ENCODE measurements at regions not wholly inside any gene's neighbourhood (a gene's known extent, or its start where the extent isn't known, plus 50 kb on each side); places are given as distances from the start of the nearest gene placed in this dataset.

- DNase-seq (ENCODE audit: low read depth in 2 of 2, low spot score in 1 of 2), result no peak
Measured at GRCh38 chr2:7780321-7780720, 863.1 kb downstream of the RNF144A start.

GRCh38 chr2:7785700-7786099 lies 868.5 kb downstream of the RNF144A start:
- DNase-seq (ENCODE audit: low read depth in 2 of 2, low spot score in 1 of 2), result no peak

DNA sequence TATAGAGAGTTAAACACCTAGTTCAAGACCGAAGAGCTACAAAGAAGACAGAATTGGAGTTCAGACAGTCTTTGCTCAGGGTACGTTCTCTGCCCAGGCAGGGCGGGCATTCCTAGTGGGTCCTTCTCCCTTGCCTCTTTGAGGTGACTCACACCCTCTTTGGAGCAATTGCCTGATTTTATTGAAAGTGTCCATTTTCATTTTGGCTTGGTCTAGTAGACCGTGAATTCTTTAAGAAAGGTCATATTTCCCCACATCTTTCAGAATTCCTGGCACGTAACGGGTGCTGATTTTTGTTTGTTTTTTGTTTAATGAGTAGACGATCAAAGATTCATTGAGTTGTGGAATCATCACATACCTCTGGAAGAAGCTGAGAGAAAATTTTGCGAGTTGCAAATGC lies 871.5 kb downstream of the RNF144A start:
- no peak for DNase-seq (ENCODE audit: low read depth in 2 of 2, low spot score in 1 of 2)

DNA sequence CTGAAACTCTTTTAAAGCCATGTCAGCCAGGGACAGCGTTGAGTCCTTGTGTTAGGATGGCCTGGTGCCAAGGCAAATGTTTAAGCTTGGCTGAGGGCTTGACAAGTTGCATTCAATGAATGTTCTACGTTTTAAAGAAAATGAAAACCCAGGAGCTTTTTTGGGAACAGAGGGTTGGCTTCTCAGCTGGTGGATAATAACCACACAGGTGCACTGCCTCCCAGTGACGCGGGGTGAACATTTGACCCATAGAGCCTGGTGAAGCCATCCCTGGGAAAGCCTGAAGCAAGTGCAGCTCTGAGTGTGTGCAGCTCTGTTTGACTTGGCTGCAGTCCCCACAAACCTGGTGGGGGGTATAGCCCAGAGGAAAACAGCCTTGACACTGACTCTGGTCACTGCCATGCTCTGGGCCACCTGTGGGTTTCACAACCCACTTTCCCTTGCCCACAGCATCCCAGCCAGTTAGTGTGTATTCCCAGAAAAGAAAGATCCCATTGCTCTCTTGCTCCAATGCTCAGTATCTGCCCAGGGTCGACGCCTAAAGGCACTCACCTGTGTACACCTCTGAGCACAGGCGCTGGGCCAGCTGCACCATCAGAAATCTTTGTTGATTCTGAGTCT lies 874.9 kb downstream of the RNF144A start:
- DNase-seq (ENCODE audit: low read depth in 2 of 2, low spot score in 1 of 2), result no peak

GRCh38 chr2:7795778-7796563 lies 878.8 kb downstream of the RNF144A start:
- DNase-seq (ENCODE audit: low read depth in 2 of 2, low spot score in 1 of 2), result no peak

DNA sequence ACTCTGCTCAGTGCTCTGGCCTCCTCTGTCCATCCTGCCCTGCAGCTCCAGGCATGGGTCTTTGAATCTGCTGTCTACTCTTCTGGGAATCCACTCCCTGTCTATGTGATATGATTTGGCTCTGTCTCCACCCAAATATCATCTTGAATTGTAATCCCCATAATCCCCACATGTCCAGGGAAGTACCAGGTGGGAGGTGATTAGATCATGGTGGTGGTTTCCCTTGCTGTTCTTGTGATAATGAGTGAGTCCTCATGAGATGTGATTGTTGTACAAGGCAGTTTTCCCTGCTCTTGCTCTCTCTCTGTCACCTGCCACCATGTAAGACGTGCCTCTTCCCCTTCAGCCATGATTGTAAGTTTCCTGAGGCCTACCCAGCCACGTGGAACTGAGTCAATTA lies 881.8 kb upstream of the ID2 start:
- no peak for DNase-seq (ENCODE audit: low read depth in 2 of 2, low spot score in 1 of 2)

- DNase-seq (ENCODE audit: low read depth in 2 of 2, low spot score in 1 of 2), result no peak
Measured at GRCh38 chr2:7801212-7801611, 880.6 kb upstream of the ID2 start.

DNA sequence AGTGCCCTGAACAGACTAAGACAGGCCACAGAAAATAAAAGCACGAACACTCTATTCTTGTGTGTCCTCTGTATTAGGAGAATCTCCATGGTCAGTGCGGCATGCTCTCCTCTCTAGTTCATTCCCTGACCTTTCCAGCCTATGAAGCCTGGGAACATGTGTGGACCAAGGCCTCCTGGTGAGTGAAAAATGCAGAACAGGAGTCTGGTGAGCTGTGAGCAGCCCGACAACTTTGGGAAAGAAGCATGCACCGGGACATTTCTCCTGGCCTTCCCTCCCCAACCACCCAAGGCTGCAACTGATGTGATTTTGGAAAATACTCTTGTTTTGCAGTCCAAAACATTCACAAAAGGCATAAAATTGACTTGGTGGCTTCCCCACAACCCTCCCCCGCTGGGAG lies 878.3 kb upstream of the ID2 start:
- no peak for DNase-seq (ENCODE audit: low read depth in 2 of 2, low spot score in 1 of 2)

GRCh38 chr2:7809640-7810039 lies 872.2 kb upstream of the ID2 start:
- DNase-seq (ENCODE audit: low read depth in 2 of 2, low spot score in 1 of 2), result no peak

DNA sequence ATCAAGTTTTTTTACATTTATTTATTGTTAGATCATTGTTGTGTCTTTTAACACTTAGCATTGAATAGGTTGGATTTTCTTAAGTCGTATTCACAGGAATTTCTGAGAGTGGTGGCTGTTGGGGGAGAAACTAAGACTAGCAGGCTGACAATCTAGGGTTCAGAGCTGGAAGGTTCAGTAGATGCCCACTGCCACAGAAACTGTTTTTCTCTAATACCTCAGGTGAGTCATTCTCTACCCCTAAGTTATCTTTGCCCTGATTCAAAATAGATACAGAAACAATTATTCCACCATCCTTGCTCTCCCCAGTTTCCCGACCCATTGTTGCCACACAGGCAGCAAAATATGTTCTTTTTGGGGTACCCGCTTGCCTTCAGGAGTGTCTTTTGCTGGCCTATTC lies 870.8 kb upstream of the ID2 start:
- no peak for DNase-seq (ENCODE audit: low read depth in 2 of 2, low spot score in 1 of 2)

DNA sequence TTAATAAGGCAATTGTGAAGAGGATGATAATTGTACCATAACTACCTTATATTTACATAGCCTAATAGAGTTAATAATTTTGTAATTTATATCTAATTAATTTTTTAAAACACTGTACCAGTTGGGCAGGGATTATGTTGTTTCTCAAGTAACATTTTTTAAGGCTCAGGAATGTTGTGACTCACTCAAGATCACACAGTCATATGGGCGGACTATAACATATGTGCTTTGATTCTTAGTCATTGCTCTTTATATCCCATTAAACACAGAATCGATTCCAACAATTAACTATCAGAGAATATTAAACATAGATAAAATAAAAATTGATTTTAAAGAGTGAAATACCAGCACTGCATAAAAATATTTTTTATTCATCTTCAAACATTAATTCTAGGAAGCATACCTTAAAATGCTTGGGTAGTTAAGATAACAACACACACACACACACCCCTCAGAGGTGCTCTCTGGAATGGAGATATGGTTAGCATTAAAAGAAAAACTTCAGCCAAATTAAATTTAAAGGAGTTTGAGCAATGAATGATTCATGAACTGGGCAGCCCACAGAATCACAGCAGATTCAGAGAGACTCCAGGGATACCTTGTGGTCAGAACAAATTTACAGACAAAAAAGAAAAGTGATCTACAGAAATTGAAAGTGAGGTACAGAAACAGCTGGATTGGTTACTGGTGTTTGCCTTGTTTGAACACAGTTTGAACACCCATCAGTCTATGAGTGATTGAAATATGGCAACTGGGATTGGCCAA lies 869.4 kb upstream of the ID2 start:
- no peak for DNase-seq (ENCODE audit: low read depth in 2 of 2, low spot score in 1 of 2)

- no peak for DNase-seq (ENCODE audit: low read depth in 2 of 2, low spot score in 1 of 2)
Measured at GRCh38 chr2:7813541-7814292, 868.1 kb upstream of the ID2 start.

- no peak for DNase-seq (ENCODE audit: low read depth in 2 of 2, low spot score in 1 of 2)
Measured at GRCh38 chr2:7815726-7816125, 866.1 kb upstream of the ID2 start.

- DNase-seq (ENCODE audit: low read depth in 2 of 2, low spot score in 1 of 2), result no peak
Measured at GRCh38 chr2:7816233-7816632, 865.6 kb upstream of the ID2 start.

GRCh38 chr2:7816944-7817343 lies 864.9 kb upstream of the ID2 start:
- DNase-seq (ENCODE audit: low read depth in 2 of 2, low spot score in 1 of 2), result no peak

- no peak for DNase-seq (ENCODE audit: low read depth in 2 of 2, low spot score in 1 of 2)
Measured at GRCh38 chr2:7819316-7819715, 862.5 kb upstream of the ID2 start.

- no peak for DNase-seq (ENCODE audit: low read depth in 2 of 2, low spot score in 1 of 2)
Measured at GRCh38 chr2:7819850-7820249, 862.0 kb upstream of the ID2 start.

DNA sequence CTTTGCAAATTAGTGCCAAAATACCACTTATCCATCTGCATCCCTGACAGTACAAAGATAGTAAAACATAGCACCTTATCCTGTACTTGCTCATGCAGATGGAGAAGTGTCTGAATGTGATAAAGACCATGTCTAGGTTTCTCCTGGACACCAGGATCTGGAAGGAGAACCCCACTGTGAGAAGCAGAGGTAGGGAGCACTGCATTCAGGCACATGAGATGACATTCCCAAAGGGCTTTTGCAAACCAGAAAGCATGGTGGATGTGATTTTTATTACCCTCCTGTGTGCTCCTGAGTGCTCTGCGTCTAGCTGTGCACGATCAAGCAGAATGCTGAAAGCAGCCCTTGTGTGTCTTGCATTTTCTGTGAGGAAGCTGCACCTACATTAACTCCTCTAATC lies 857.6 kb upstream of the ID2 start:
- no peak for DNase-seq (ENCODE audit: low read depth in 2 of 2, low spot score in 1 of 2)

GRCh38 chr2:7825591-7826312 lies 856.1 kb upstream of the ID2 start:
- DNase-seq (ENCODE audit: low read depth in 2 of 2, low spot score in 1 of 2), result no peak

- no peak for DNase-seq (ENCODE audit: low read depth in 2 of 2, low spot score in 1 of 2)
Measured at GRCh38 chr2:7826656-7827055, 855.2 kb upstream of the ID2 start.

- DNase-seq (ENCODE audit: low read depth in 2 of 2, low spot score in 1 of 2), result no peak
Measured at GRCh38 chr2:7829241-7829640, 852.6 kb upstream of the ID2 start.

Data from stimulated activated CD8-positive, alpha-beta memory T cell treated with anti-CD3 and anti-CD28 coated beads, Interleukin-4, amount 100 ng/mL, for 4 hours (primary cell).